Fibroblast of lung (primary cell): ENCODE measurements at regions not wholly inside any gene's neighbourhood (a gene's known extent, or its start where the extent isn't known, plus 50 kb on each side); places are given as distances from the start of the nearest gene placed in this dataset.

Experiments used
- DNase-seq, 2 donors: peaks; one replicate each; pipeline versions ENCODE4 v3.0.0 to v3.0.0-alpha.2; 2010; ENCODE audit warnings: low read depth in 2 of 2
- H2AFZ ChIP-seq: 2 replicates; pipeline ENCODE4 v1.5.1; 2012; ENCODE audit warnings: low read length, control low read depth, inconsistent platforms
- H3K27ac ChIP-seq: 2 replicates; pipeline ENCODE4 v1.5.1; 2011; ENCODE audit warnings: low read length, control low read depth; ENCODE audit not compliant: insufficient read depth
- H3K27me3 ChIP-seq: 2 replicates; pipeline ENCODE4 v1.5.1; 2011; ENCODE audit warnings: mild to moderate bottlenecking, low read length; ENCODE audit not compliant: control insufficient read depth, insufficient read depth
- H3K36me3 ChIP-seq: 2 replicates; pipeline ENCODE4 v1.5.1; 2011; ENCODE audit warnings: low read length; ENCODE audit not compliant: control insufficient read depth, insufficient read depth
- H3K4me1 ChIP-seq: 2 replicates; pipeline ENCODE4 v1.5.1; 2011; ENCODE audit warnings: low read length; ENCODE audit not compliant: control insufficient read depth, insufficient read depth; ENCODE audit errors: extremely low read depth
- H3K4me2 ChIP-seq: 2 replicates; pipeline ENCODE4 v1.5.1; 2011; ENCODE audit warnings: low read length, control low read depth; ENCODE audit not compliant: insufficient read depth; ENCODE audit errors: extremely low read depth
- H3K4me3 ChIP-seq, 4 experiments: fragments of 200-600 bp in 1 of 4; sonication (generic) in 1 of 4; replicated peaks in 1 of 4; 2 replicates each; pipeline ENCODE4 v1.5.1; 2011 to 2016; ENCODE audit warnings: low read length in 4 of 4, low read depth in 3 of 4, mild to moderate bottlenecking in 3 of 4, control low read depth in 2 of 4, inconsistent platforms in 1 of 4, mixed read lengths in 1 of 4; ENCODE audit not compliant: insufficient read depth in 1 of 4; ENCODE audit errors: control extremely low read depth in 1 of 4
- H3K79me2 ChIP-seq: 2 replicates; pipeline ENCODE4 v1.5.1; 2012; ENCODE audit warnings: mild to moderate bottlenecking, low read length, inconsistent platforms; ENCODE audit not compliant: control insufficient read depth, insufficient read depth
- H3K9ac ChIP-seq: 2 replicates; pipeline ENCODE4 v1.5.1; 2011; ENCODE audit warnings: mild to moderate bottlenecking, low read length, control low read depth; ENCODE audit not compliant: insufficient read depth
- H3K9me3 ChIP-seq: 2 replicates; pipeline ENCODE4 v1.5.1; 2012; ENCODE audit warnings: low read depth, low read length; ENCODE audit not compliant: control insufficient read depth, insufficient read depth
- H4K20me1 ChIP-seq: 2 replicates; pipeline ENCODE4 v1.5.1; 2011; ENCODE audit warnings: low read length; ENCODE audit not compliant: control insufficient read depth, insufficient read depth; ENCODE audit errors: extremely low read depth
- CTCF ChIP-seq, 2 donors: IDR thresholded peaks in 1 of 2; conservative IDR thresholded peaks in 1 of 2; 1 replicate in 1 of 2; 2 replicates in 1 of 2; pipeline ENCODE4 v1.5.1; 2011 to 2012; ENCODE audit warnings: low read length in 2 of 2, control low read depth in 1 of 2, inconsistent platforms in 1 of 2, low read depth in 1 of 2, mild to moderate bottlenecking in 1 of 2
- EZH2 ChIP-seq: IDR thresholded peaks from 2 replicates; pipeline ENCODE4 v1.5.1; 2012; ENCODE audit warnings: low read length, control low read depth, mild to moderate bottlenecking; ENCODE audit errors: missing control alignments

GRCh38 chr13:47845981-47846380 lies 155.1 kb downstream of the SUCLA2 start:
- no peaks in the 10 kb centered on the region for H4K20me1 ChIP-seq
- no peaks in the 10 kb centered on the region for H3K36me3 ChIP-seq
- no peak overlapping the region for H2AFZ ChIP-seq
- H3K9me3 ChIP-seq: no peaks in the 10 kb centered on the region
- H3K27ac ChIP-seq: no peak overlapping the region
- H3K4me2 ChIP-seq: no peak overlapping the region
- H3K4me1 ChIP-seq: no peaks in the 10 kb centered on the region
- no peak overlapping the region for H3K9ac ChIP-seq
- no peaks in the 10 kb centered on the region for H3K79me2 ChIP-seq
- no peak for TF ChIP-seq CTCF (conservative IDR thresholded peaks at IDR 0.05 in 1 of 2, IDR thresholded peaks at IDR 0.05 in 1 of 2; ENCODE audit: low read depth in 1 of 2, low read length in 2 of 2)
- TF ChIP-seq EZH2: no peak
- DNase-seq: no peak
- no peak overlapping the region for H3K4me3 ChIP-seq
- no peaks in the 10 kb centered on the region for H3K27me3 ChIP-seq

GRCh38 chr13:47843005-47843404 lies 158.1 kb downstream of the SUCLA2 start:
- Histone ChIP-seq H2AFZ (no peak overlapping the region), H3K36me3 (no peaks in the 10 kb centered on the region), H3K4me1 (no peaks in the 10 kb centered on the region), H3K9ac (no peak overlapping the region), H4K20me1 (no peaks in the 10 kb centered on the region), H3K9me3 (no peaks in the 10 kb centered on the region), H3K4me3 (no peak overlapping the region), H3K4me2 (no peak overlapping the region), H3K27ac (no peak overlapping the region), H3K79me2 (no peaks in the 10 kb centered on the region), H3K27me3 (no peaks in the 10 kb centered on the region)
- no peak for TF ChIP-seq EZH2
- DNase-seq: no peak

- no peak for DNase-seq
- H3K4me3 ChIP-seq: no peak overlapping the region
- no peak overlapping the region for H3K4me2 ChIP-seq
- H3K27ac ChIP-seq: no peak overlapping the region
- no peak for TF ChIP-seq EZH2
- TF ChIP-seq CTCF (conservative IDR thresholded peaks at IDR 0.05 in 1 of 2, IDR thresholded peaks at IDR 0.05 in 1 of 2; ENCODE audit: low read depth in 1 of 2, low read length in 2 of 2): no peak
- no peaks in the 10 kb centered on the region for H4K20me1 ChIP-seq
- H3K79me2 ChIP-seq: no peaks in the 10 kb centered on the region
- no peaks in the 10 kb centered on the region for H3K4me1 ChIP-seq
- H3K9me3 ChIP-seq: no peaks in the 10 kb centered on the region
- no peak overlapping the region for H2AFZ ChIP-seq
- no peak overlapping the region for H3K9ac ChIP-seq
- no peaks in the 10 kb centered on the region for H3K27me3 ChIP-seq
- H3K36me3 ChIP-seq: no peaks in the 10 kb centered on the region
These were observed 159.9 kb downstream of the SUCLA2 start for GRCh38 chr13:47841151-47841550.
